Body of pancreas (tissue), 4 donors: ENCODE measurements at regions not wholly inside any gene's neighbourhood (a gene's known extent, or its start where the extent isn't known, plus 50 kb on each side); places are given as distances from the start of the nearest gene placed in this dataset.

ENCODE experiments used
- ATAC-seq: fragments of 150-250 bp; one replicate; pipeline ENCODE4 v1.9.1; 2016
- DNase-seq, 4 donors: peaks; one replicate each; pipeline ENCODE4 v3.0.0-alpha.2; 2019
- H3K27ac ChIP-seq, 4 donors: fragments of 200-600 bp; sonication (generic); 1 replicate in 3 of 4; 2 replicates in 1 of 4; pipeline versions ENCODE4 v1.5.1 to v1.6.1; 2016 to 2019; ENCODE audit warnings: mild to moderate bottlenecking in 1 of 4, mixed read lengths in 1 of 4, moderate library complexity in 1 of 4
- H3K27me3 ChIP-seq, 2 donors: fragments of 200-600 bp; sonication (generic); one replicate each; pipeline ENCODE4 v1.6.0; 2016; ENCODE audit warnings: mild to moderate bottlenecking in 1 of 2
- H3K36me3 ChIP-seq, 2 donors: fragments of 200-600 bp; sonication (generic); replicated peaks in 1 of 2; 2 replicates each; pipeline ENCODE4 v1.5.1; 2016; ENCODE audit warnings: low read depth in 2 of 2; ENCODE audit not compliant: insufficient read depth in 1 of 2
- H3K4me1 ChIP-seq: fragments of 200-600 bp; sonication (generic); one replicate; pipeline ENCODE4 v1.6.0; 2016
- H3K4me3 ChIP-seq, 2 donors: fragments of 200-600 bp; sonication (generic); 1 replicate in 1 of 2; 2 replicates in 1 of 2; pipeline ENCODE4 v1.5.1; 2016 to 2019
- H3K9me3 ChIP-seq, 3 donors: fragments of 200-600 bp; sonication (generic); 1 replicate in 2 of 3; 2 replicates in 1 of 3; pipeline ENCODE4 v1.5.1; 2016
- POLR2A ChIP-seq, 3 donors: fragments of 450-650 bp; IDR thresholded peaks; one replicate each; pipeline ENCODE4 v1.6.1; 2016; ENCODE audit warnings: antibody characterized with exemption in 3 of 3, mild to moderate bottlenecking in 2 of 3
- WGBS, 2 donors: methylation state at CpG; one replicate each; pipeline ENCODE4 v1.1.5; 2017; 5-methylcytosine and 5-hydroxymethylcytosine counted together
- intact Hi-C: fragments of 100-400 bp; cut with DNase I; formaldehyde crosslinking; loops from one replicate; pipeline ENCODE4 v1.15.1; 2023
- TF ChIP-seq, protein P1 (sequence below), 7 experiments: fragments of 450-650 bp in 4 of 7; fragments of 200-600 bp in 3 of 7; sonication (generic) in 3 of 7; IDR thresholded peaks; one replicate each; pipeline ENCODE4 v1.5.1; 2016 to 2019; ENCODE audit warnings: antibody characterized with exemption in 7 of 7

- intact Hi-C loops, result loop anchor here (5.0 kb wide), 1 partner anchor 178 kb away; no protein-coding TSS in a partner anchor
- H3K9me3 ChIP-seq, result no peaks in the 10 kb centered on the region
- ATAC-seq (no peak), DNase-seq (no peak)
- H3K36me3 ChIP-seq, result no peaks in the 10 kb centered on the region
- no peak for TF ChIP-seq POLR2A (IDR thresholded peaks at IDR 0.05)
- TF ChIP-seq, protein P1, sequence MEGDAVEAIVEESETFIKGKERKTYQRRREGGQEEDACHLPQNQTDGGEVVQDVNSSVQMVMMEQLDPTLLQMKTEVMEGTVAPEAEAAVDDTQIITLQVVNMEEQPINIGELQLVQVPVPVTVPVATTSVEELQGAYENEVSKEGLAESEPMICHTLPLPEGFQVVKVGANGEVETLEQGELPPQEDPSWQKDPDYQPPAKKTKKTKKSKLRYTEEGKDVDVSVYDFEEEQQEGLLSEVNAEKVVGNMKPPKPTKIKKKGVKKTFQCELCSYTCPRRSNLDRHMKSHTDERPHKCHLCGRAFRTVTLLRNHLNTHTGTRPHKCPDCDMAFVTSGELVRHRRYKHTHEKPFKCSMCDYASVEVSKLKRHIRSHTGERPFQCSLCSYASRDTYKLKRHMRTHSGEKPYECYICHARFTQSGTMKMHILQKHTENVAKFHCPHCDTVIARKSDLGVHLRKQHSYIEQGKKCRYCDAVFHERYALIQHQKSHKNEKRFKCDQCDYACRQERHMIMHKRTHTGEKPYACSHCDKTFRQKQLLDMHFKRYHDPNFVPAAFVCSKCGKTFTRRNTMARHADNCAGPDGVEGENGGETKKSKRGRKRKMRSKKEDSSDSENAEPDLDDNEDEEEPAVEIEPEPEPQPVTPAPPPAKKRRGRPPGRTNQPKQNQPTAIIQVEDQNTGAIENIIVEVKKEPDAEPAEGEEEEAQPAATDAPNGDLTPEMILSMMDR (IDR thresholded peaks at IDR 0.05), result no peak
- H3K4me1 ChIP-seq, result peaks cover 38% of the 10 kb centered on the region
- no peaks in the 10 kb centered on the region for H3K27me3 ChIP-seq
- 64 to 77% methylated on average over 6 of the region's 6 CpGs for WGBS, 2 donors
- H3K27ac ChIP-seq, result no peak overlapping the region
- no peak overlapping the region for H3K4me3 ChIP-seq
Observed at GRCh38 chr13:48594096-48594815, 59.5 kb upstream of the CYSLTR2 start.

DNA sequence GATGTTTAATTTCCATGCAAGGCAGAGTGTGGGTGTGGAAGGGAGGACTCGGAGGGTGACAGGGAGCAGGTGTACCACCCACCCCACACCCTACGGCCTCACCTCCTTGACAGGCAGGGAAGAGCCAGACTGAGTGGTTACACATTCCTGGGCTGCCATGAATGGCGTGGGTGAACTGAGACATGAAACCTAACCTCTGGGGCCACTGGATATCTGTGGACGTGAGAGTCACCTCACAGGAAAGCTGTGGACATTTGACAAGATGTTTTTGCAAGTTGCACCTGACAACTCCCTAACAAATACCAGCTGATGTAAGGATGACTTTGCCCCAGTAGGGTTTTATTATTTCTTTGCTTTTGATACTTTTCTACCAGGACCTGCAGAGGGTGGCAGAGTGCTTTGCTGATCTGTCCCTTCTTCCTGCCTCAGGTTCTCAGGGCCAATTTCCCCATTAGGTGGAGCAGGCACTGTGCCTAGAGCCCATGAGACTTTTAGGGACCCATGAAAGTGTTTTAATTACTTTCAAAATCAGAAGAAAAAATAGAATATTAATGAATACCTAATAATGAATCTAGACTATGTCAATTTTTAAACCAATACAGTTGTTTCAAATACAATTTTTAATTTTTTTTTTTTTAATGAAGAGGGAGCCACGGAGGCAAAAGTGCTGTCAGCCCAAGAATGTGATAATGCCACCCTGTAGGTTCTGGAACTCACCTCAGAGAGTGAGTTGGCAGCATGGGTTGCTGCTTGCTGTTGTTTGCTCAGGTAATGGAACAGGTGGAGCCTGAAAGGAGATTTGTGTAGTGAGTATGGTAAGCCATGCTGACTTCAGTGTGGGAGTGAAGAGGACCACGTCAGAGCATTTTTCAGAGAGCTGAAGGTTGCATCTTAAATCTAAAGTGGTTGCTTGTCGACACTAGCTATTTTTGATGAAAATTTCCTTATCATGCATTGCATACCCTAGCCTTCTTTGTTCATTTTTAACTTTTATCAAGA, 58.0 kb upstream of the CYSLTR2 start:
- no peak for TF ChIP-seq POLR2A (IDR thresholded peaks at IDR 0.05)
- TF ChIP-seq, protein P1 (IDR thresholded peaks at IDR 0.05), result peak; percentile 64 to 98 (median 94)
- DNase-seq (peak; percentile 77 to 86 (median 81)), ATAC-seq (peak; percentile 95)
- Histone ChIP-seq H3K27ac (peak overlapping the region in 3 of 4 donors; percentile 27 to 55 (median 55)), H3K9me3 (no peaks in the 10 kb centered on the region), H3K4me3 (no peak overlapping the region), H3K36me3 (no peaks in the 10 kb centered on the region), H3K27me3 (no peaks in the 10 kb centered on the region), H3K4me1 (peaks cover 39% of the 10 kb centered on the region)
- intact Hi-C loops, result no loop called here
- 36 to 47% methylated on average over 7 of the region's 7 CpGs for WGBS, 2 donors

DNA sequence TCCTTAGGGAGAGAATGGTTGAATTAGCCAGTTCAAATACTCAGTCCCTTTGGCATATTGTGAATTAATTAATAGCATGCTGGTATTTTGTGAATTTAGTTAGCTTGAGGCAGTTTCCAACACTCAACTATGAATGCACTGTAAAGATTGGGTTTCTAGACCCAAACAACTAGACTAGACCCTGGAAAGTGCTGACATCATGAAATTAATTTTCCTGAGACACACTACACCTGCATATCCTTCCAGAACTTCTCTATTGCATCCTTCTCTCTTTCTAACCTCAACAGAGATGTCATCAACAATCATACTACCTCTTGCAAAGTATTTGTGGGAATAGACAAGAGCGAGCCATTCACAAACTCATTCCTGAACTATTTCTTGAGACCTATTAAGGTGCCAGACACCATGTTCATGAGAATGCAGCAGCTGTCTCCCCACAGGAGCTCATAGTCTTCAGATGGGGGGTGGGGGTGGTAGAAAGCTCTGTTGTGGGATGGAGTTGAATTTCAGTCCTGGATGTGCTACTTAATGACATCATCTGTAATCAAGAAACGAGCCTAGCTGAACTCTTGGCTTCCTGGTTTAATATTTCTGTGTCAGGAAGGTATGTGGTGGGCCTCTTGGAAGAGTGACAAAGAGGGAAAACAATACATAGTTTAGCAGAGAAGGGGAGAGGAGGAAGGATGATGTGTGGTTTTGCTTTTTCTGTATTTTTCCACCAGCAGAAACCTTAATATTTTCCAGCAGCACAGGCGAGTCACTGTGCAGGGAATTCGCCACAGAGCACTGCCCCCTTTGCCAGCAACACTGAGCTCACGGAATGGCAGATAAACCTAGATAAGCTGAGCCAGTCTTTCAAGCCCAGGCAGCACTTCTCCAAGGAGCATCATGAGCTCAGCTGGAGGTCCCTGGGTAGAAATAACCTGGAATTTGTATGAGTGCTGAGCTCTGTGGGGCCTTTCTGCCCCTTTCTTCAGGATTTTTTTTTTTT, 53.1 kb upstream of the CYSLTR2 start:
- intact Hi-C loops, result no loop called here
- H3K4me3 ChIP-seq, result no peak overlapping the region
- ATAC-seq, result peak; percentile 78
- no peaks in the 10 kb centered on the region for H3K36me3 ChIP-seq
- DNase-seq, result peak; percentile 34 to 49 (median 43)
- H3K27me3 ChIP-seq, result no peaks in the 10 kb centered on the region
- H3K27ac ChIP-seq, result peak overlapping the region in 3 of 4 donors; percentile 25 to 71 (median 61)
- no peaks in the 10 kb centered on the region for H3K9me3 ChIP-seq
- 24 to 26% methylated on average over 5 of the region's 5 CpGs for WGBS, 2 donors
- TF ChIP-seq POLR2A (IDR thresholded peaks at IDR 0.05), result no peak
- TF ChIP-seq, protein P1 (IDR thresholded peaks at IDR 0.05), result no peak
- H3K4me1 ChIP-seq, result peaks cover 37% of the 10 kb centered on the region

DNA sequence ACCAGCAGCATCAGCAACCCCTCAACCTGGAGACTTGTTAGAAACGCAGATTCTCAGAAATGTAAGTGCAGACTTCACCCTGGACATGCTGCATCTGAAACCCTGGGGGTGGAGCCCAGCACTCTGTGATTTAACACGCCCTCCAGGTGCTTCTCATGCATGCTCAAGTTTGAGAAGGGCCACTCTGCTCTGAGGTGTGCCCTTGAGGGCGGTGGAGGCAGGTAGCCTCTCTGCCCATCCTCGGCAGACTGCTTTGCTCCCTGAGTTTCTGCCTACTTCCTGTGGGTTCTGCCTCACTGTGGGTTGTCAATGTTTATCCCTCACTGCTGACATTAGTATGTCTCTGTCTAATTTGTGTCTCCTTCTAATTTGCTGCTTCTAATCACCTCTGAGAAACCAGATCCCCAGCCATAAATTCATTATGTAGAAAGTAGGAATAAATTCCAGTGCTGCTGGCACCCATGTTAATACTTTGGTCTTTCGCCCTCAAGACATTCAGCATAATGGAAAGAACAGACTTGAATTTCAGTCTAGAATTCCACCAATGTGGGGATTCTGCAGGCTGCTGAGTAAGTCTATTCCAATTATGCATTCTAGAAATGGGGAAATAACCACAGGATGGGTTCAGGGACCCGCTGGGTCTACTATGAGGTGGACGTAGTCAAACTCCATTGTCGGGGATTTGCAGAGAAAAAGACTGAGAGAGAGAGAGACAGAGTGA, 51.3 kb upstream of the CYSLTR2 start:
- DNase-seq (no peak), ATAC-seq (no peak)
- no peak overlapping the region for H3K4me3 ChIP-seq
- H3K4me1 ChIP-seq, result peaks cover 29% of the 10 kb centered on the region
- intact Hi-C loops, result no loop called here
- WGBS, 2 donors, result 91 to 95% methylated on average over 7 to 8 of the region's 8 CpGs
- H3K27me3 ChIP-seq, result no peaks in the 10 kb centered on the region
- H3K9me3 ChIP-seq, result no peaks in the 10 kb centered on the region
- TF ChIP-seq, protein P1 (IDR thresholded peaks at IDR 0.05), result no peak
- TF ChIP-seq POLR2A (IDR thresholded peaks at IDR 0.05), result no peak
- no peak overlapping the region for H3K27ac ChIP-seq
- no peaks in the 10 kb centered on the region for H3K36me3 ChIP-seq
